GM21786 (cell line): ENCODE measurements at regions not wholly inside any gene's neighbourhood (a gene's known extent, or its start where the extent isn't known, plus 50 kb on each side); places are given as distances from the start of the nearest gene placed in this dataset.
"Not testable (repeated sequence)": the region's sequence is repeated elsewhere in the genome, so short reads cannot be mapped to it uniquely, and the experiment has no call there.

ENCODE experiments used
- ATAC-seq: cut with Tn5 transposase; IDR thresholded peaks from one replicate; pipeline ENCODE4 v1.9.1; 2021; ENCODE audit not compliant: unreplicated experiment

DNA sequence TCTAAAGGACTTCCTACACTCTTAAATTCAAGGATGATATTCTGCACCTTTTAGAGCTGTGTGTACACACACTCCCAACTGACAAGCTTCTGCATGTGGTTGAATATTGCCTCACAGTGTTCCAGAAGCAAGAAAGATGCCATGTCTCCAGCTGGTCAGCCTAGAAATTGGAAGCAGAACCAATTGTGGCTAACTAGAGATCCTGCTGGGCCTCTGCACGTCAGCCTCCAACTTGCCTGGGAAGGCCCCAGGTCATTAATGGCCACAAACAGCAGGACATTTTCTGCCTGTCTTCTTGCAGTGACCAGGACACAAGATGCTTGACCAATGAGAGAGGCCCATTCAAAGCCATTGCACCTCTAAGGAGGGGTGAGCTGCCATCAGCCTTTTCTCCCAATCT lies 571.9 kb upstream of the BRINP1 start:
- no peak for ATAC-seq

DNA sequence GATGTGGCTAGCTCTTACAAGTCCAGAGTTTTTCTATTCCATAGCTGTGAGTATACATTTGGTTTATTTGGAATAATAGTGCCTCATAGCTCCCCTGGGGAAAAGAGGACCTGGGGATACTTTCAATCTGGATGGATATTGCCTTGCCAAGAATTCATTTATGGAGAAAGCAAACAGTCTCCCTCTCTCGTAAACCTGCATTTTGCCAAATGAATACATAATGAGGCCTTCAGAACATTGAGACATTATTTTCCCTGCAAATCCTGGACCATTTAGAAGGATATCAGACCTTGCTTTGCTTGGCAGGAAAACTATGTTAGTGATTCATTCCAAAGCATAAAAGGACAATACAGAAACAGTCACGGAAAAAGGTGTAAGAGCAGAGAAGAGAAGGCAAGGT lies 569.6 kb upstream of the BRINP1 start:
- no peak for ATAC-seq

DNA sequence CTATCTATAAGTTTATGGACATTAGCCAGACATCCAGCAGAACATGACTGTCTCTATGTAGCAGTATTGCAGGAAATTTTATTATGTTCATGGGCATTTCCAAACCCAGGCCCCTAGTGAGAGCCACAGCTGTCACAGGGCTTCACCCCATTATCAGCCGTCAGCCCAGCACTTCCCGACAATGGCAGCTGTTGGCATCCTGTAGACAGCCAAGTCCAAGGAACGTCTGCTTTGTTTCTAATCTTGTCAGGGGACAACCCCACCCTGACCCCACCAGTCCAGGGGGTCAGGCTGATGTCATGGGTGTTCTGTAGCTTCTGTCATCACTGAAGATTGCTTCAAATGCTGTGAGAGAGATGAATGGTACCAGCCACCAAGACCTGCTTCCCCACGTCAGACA lies 565.3 kb upstream of the BRINP1 start:
- ATAC-seq: no peak

DNA sequence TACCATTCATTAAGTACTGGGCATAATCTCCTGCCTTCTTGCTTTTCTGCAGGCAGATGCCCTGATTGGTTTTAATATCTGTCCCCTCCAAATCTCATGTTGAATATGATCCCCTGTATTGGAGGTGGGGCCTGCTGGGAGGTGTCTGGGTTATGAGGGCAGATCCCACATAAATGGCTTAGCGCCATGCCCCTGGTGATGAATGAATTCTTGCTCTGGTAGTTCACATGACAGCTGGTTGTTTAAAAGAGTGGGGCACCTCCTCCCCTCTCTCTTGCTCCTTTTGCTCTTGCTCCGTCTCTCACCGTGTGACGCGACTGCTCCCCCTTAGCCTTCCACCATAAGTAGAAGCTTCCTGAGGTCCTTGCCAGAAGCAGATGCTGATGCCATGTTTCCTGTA lies 564.0 kb upstream of the BRINP1 start:
- ATAC-seq: no peak

DNA sequence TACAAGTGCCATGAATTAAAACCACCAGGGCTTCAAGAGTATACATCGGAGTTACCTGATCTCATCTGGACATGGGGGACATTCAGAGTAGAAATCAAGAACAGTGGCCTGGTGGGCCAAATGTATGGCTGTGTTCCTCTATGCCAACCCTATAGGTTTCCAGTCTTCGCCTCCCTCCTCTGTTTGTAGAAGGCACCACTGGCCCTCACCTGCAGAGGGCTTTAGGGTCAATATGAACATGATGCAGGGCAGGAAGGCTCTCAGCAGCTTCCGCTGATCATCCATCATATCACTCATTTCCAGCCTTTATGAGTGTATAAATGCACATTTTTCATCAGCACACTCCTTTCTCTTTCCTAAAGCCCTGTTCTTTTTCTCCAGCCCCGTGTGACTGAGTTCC lies 555.5 kb upstream of the BRINP1 start:
- ATAC-seq: no peak

DNA sequence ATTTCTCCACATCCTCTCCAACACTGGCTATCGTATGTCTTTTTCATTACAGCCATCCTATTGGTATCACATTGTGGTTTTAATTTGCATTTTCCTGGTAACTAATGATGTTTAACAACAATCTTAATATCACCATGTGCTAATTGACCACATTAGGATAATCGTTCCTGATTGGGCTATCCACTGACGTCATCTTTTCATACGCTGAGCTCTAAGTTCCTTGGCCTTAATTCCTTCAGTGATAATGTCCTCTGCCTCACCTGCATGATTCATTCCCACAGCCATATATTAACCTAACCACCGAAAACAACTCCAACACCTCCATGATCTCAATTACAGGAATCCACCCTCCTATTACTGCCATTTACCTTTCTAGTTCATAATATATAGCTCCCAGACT lies 547.9 kb upstream of the BRINP1 start:
- ATAC-seq: no peak

DNA sequence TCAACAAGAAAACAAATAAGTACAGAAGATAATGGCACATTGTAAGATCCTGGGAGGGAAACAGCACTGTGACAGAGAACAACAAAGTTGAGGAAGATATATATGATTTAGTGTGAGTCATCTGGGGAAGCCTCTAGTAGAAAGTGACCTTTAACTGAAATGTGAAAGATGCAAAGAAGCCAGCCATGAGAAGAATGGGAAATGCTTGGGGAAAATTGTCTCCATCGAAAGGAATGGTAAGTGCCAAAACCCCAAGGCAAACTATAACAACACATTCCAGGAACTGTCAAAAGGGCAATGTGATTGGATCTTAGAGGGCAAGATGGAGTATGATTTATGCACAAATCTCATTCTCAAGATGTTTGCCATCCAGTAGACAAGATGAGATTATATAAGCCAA lies 537.8 kb upstream of the BRINP1 start:
- ATAC-seq: no peak

DNA sequence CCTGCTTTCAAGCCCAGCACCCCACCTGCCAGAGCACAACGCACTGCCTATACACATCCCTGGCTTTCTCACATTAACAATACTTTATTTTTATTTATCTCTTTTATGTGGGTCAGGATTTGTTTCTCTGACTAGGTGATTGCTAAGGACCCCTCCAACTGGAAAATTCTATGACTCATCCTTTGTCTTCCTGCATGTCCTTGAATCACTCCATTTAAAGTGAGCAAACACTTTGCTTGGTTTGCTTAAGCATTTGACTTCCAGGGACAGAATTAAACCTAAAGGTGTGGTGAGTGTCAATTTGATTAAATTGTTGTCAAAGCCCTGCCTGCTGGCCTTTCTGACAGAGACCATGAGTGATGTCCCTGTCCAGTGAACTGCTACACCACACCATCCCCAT lies 536.5 kb upstream of the BRINP1 start:
- no peak for ATAC-seq

DNA sequence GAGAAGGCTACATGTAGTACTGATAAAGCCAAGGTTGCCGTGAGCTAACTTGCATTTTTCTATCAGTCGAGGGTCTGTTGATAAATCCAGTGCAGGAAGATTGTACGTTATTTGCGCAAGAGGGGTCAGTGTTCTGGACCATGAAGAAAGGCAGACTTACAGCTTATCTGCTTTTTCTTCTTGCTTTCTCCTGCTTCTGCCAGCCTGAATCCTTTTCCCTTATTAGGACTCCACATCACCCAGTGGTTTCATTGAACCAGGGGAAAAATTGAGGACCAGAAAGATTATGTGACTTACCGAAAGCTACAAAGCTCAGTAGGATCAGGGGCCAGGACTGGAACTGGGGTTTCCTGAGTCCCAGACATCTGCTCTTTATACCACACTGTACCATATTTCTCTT lies 534.6 kb upstream of the BRINP1 start:
- ATAC-seq: no peak

DNA sequence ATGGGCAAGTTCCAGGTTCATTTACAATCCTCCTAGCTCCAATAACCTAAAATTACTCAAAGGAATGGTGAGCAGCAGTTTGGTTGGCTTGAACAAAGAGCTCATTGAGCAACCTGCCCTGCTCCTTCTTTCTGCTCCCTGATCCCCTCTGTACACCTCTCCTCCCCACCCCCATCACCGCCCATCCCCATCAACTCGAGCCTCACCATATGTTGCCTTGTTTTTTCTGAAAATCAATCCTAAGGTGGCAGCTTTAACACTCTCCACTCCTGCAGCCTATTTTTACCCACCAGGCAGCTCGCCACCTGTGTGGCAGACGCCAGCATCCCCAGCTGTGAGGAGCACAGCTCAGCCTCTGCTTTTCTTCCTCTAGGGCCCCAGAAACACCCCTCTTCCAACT lies 533.4 kb upstream of the BRINP1 start:
- no peak for ATAC-seq

DNA sequence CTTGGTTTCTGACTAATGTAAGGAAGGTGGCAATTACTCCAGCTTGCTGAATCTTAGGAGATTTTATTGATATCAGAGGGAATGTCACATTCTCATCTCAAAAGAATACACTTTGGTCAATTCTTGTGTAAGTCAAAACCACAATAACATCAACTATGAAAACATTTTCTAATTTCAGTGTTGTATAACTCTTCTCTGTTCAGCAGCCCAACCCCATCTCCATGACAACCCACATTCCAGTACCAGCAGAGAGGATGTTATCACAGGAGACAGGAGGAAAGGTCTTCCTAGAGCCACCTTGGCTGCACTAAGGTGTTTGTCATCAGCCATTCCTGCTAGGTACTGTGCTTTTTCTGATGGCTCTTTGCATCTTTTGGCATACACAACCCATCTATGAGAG lies 529.1 kb upstream of the BRINP1 start:
- no peak for ATAC-seq

DNA sequence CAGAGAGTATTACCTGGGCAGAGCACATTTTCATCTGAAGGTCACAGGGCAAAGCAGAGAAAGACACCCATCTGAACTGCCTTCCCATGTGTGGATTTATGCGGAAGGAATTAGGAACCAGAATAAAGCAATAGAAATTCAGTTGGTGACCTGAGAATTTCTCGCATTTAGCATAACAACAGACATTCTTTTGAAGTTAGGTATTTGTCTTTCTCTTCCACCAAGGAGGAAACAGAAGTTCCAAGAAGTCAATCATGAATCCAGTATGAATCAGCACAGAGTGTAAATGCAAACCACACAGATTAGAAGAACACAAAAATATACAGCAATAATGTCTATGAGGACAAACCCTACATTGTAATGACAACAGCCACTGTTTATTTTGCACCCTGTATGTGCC lies 515.2 kb upstream of the BRINP1 start:
- ATAC-seq: no peak

DNA sequence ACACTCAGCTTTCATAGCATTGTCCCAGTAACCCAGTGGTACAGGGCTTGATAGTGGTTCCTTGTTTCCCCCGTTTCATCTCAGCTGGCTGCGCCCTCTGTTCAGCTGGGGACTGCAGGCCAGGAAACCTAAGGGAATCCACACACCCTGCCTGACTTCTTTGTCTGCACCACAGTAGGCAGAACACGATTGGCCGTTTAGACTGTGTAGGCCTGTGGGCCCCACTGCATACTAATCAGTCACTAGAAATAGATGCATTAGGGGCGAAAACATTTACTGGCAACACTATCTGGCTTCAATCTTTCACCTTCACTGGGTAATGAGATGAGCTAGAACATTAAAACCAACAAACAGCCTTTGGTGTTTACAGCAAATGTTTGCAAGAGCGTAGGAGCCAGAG lies 512.7 kb upstream of the BRINP1 start:
- ATAC-seq: no peak

DNA sequence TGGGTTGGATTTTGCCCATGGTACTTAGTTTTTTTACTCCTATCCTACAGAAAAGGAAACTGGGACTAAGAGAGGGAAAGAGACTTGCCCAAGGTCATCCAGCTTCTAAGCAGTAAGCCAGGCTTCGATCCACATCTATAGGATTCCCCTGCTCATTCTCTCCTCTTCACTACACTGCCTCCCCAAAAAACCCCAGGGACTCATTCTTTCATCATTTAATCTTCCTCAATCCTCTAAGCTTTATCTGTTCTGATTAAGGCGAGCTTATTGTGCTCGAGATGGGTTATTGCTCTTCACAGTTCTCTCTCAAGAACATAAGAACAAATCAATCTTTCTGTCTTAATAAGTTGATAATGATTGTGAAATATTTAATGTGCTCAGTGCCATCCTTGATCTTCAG lies 511.1 kb upstream of the BRINP1 start:
- no peak for ATAC-seq

DNA sequence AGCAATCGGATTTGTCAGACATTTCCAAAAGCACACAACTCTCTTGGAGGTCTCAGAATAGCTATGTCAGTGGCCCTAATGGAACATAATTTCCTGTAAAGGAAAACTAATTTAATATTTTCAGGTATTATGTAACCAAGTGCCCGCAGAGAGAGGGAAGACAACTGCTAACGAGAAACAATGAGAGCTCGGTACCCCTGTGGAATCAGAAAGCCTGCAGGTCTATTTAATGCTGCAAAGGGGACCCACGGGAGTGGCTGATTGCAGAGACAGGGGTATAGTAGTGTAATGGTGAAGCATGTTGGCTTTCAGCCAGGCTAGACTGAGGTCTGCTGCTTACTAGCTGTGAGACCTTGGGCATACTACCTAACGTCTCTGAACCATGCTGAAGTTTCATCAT lies 508.1 kb upstream of the BRINP1 start:
- ATAC-seq: no peak

DNA sequence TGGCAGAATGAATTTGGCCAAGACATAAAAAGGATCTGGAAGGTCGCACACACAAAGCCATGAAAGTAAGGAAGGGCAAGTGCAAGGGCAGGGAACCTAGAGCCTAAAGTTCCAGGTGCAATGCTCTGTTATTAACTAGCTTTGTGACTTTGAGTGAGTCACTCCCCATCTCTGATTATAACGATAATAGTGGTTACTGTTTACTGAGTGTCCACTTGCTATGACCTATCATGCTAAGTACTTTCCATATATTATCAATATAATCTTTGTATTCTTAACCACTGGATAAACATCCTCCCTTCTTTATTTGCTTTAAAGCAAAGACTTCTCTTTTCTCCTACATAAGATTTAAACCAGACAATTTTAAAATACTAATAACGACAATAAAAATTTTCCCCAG lies 504.6 kb upstream of the BRINP1 start:
- ATAC-seq: no peak

DNA sequence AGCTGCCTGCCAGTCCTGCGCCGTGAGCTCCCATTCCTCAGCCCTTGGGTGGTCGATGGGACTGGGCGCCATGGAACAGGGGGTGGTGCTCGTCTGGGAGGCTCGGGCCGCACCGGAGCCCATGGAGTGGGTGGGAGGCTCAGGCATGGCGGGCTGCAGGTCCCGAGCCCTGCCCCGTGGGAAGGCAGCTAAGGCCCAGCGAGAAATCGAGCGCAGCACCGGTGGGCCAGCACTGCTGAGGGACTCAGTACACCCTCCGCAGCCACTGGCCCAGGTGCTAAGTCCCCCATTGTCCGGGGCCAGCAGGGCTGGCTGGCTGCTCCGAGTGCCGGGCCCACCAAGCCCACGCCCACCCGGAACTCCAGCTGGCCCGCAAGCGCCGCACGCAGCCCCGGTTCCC lies 501.0 kb upstream of the BRINP1 start:
- ATAC-seq: not testable (repeated sequence)

DNA sequence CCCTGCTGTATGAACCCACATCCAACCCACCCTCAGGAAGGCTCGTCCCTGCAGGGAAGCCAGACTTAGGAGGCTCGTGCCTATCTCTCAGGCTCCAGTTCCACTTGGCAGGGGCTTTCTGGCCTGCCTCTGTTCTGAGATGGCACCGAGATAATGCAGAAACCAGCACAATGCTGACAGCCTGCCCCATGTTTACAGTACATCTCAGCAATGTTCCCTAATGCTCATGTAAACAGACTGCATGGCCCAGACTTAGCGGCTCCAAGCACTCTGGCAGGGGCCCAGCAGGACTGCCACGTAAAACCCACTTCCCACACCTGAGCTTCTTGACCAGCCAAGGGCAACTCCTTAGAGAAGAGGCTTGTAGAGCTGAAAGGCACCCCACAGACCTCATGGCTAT lies 499.5 kb upstream of the BRINP1 start:
- no peak for ATAC-seq

DNA sequence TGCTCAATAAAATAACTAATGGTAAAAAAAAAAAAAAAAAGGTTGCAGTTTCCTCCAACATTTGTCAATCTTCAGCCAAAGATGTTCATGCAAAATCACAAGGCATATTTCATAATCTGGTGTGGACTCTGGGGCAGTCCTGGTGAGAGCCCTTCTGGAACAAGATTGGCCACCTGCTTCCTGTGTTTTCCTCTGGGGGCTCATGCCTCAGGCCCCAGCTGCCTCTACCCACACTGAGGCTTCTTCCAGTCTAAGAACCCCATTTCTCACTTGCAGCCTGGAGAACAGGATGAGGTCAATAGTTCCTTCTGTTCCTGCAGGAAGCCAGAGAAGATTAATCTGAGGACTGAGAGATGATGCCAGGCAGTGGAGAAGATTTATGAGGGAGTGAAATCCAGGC lies 492.6 kb upstream of the BRINP1 start:
- ATAC-seq: no peak

DNA sequence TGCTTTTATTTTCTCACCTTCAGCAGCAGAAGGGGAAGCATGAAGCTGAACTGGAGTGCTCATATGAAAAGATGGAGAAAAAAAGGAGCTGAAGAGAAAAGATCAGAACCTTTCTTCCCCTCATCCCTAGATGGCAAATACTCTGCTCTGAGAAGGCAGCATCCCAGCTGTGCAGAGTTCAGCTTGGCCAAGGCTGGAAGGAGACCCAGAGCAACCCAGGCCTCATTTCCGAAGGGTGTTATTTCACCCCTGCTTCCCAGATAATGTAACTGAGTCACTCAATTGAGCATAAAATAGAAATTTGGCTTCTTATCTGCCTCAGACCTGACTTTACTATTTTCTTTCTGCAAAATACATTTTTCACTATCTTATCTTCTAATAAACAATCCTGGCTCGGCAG lies 489.9 kb upstream of the BRINP1 start:
- ATAC-seq: no peak

DNA sequence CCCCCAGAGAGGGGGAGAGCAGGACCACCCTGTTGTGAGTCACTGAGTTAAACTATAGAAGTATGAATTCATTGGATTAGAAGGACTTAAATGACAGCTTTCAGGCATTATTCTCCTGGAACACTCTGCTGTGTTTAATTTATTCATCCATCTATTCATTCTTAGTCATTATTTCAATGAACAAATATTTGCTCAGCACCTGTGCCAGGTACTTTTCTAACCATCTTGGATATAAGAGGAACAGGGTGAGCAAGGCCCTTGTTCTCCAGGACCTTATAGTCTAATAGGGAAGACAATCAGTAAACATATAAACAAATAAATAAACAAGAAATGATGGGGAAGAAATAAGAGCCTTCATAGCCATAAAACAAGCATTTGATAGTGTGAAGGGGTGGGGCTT lies 483.9 kb upstream of the BRINP1 start:
- no peak for ATAC-seq

DNA sequence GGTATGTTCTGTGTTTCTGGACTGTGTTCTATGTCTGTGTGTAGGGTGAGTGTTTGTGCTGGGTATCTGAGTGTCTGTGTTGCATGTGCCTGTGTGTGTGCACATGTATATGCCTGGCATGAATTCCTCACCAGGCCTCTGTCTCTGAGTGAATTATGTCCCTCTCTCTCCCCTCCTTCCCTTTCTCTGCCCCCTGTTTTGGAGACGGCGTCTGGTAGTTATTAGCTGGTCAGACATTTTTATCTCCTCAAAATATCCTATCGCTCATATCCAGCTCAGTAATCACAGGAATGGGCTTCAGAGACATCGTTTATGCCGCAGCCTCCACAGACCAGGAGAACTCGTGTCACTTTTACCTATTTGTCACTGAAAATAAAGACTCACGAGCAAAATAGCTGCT lies 483.2 kb upstream of the BRINP1 start:
- no peak for ATAC-seq

DNA sequence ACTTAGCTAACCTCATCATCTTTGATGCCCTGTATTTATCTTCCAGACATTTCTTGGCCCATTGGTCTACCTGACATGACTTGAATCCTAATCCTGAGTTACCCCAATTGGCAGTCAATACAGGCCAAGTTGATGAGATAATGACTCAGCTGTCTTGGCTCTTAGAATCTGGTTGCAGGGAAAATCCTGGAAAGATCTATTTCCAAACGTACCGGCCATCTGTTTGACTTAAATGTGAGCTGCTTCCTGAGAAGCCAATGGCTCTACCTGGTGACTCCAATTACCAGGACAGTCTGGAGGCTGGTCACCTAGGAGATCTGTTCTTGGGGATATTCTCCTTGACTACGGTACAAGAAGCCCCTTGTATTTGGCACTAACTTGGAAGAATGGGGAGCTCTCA lies 475.2 kb upstream of the BRINP1 start:
- no peak for ATAC-seq

DNA sequence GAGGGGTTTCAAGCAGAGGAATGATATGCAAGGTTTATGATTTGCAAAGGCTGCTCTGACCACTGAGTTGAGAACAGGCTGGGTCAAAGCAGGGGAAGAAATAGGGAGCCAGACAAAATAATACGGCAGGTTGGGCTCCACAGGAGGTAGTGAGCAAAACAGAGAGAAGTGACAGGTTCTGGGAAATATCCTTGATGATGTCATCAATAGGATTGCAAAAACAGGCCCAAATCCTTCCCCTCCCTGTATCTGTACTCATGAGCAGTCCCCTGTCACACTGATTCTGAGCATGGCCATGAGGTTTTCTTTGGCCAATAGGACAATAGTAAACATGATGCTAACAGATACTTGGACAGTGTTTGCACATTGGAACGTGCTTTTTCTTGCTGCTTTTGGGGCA lies 471.8 kb upstream of the BRINP1 start:
- ATAC-seq: no peak
